ENCODE measurements at regions not wholly inside any gene's neighbourhood (a gene's known extent, or its start where the extent isn't known, plus 50 kb on each side); places are given as distances from the start of the nearest gene placed in this dataset.

DNA sequence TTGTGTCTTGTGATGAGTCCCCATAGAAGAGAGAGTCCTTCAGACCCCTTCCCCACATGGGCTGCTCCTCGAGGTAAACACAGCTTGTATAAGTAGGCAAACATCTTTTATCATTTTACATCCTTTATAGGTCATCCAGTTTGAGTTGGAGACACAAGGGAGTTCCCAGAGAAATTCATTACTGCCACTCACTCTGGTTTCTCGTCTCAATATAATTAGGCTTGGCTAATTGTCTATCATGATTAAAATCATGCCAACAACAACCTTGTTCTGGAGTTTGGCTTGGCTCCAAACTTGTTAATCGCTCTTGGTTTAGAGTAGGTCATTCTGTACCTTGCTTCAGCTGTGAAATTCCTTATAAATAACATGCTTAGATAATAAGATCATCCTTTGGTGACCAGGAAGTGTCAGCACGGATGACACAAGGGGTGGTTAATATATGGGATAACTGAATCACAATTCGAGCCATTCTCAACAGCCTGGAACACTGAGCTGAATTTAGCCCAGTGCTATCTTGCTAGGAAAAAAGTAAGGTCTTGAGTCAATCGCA lies 70.7 kb upstream of the DAB1 start:
- Histone ChIP-seq H3K9ac (ENCODE audit: low read length in 3 of 3) (no peak overlapping the region), H3K36me3 (ENCODE audit: control insufficient read depth in 2 of 3, insufficient read depth in 3 of 3, low read length in 3 of 3) (no peaks in the 10 kb centered on the region), H3K27ac (ENCODE audit: low read depth in 2 of 2, low read length in 2 of 2) (no peak overlapping the region), H3K4me1 (ENCODE audit: control insufficient read depth in 2 of 3, insufficient read depth in 2 of 3, low read depth in 1 of 3, low read length in 3 of 3) (no peaks in the 10 kb centered on the region), H3K9me3 (ENCODE audit: control insufficient read depth in 2 of 3, insufficient read depth in 1 of 3, low read length in 3 of 3) (no peaks in the 10 kb centered on the region), H3K4me3 (ENCODE audit: low read length in 3 of 3) (no peak overlapping the region), H3K27me3 (ENCODE audit: control insufficient read depth, insufficient read depth, low read length) (no peaks in the 10 kb centered on the region)
- TF ChIP-seq, protein P1, sequence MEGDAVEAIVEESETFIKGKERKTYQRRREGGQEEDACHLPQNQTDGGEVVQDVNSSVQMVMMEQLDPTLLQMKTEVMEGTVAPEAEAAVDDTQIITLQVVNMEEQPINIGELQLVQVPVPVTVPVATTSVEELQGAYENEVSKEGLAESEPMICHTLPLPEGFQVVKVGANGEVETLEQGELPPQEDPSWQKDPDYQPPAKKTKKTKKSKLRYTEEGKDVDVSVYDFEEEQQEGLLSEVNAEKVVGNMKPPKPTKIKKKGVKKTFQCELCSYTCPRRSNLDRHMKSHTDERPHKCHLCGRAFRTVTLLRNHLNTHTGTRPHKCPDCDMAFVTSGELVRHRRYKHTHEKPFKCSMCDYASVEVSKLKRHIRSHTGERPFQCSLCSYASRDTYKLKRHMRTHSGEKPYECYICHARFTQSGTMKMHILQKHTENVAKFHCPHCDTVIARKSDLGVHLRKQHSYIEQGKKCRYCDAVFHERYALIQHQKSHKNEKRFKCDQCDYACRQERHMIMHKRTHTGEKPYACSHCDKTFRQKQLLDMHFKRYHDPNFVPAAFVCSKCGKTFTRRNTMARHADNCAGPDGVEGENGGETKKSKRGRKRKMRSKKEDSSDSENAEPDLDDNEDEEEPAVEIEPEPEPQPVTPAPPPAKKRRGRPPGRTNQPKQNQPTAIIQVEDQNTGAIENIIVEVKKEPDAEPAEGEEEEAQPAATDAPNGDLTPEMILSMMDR (IDR thresholded peaks at IDR 0.05; ENCODE audit: borderline replicate concordance, extremely low read depth, insufficient read depth) = no peak
- FAIRE-seq = no peak
- intact Hi-C loops (cut with DNase I) = no loop called here
- no peak for DNase-seq

DNA sequence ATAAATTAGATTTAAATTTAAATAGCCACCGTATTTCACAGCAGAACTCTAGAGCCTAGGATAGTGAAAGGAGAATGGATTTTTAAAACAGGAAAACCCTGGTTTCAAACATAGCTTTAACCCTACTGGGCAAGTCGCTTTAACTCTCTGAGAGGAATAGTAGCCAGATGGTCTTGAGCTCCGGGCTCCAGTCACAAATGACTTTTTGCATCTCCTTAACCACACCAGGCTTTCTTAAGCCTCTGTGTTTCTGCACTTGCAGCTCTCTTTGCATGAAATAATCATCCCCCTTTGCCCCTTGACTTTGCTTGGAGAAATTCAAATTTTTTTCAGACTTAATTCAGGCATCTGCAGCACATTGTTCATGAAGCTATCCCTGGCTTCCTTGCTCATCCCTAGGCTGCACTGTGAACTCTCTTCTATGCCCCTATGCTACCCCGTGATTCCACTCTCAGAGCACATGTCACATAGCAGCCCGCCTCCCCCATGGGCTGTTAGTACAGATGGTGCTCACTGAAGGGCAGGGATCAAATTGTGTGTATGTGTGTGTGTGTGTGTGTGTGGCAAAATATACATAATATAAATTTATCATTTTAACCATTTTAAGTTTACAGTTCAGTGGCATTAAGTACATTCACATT lies 68.8 kb upstream of the DAB1 start:
- TF ChIP-seq, protein P1 (IDR thresholded peaks at IDR 0.05; ENCODE audit: borderline replicate concordance, extremely low read depth, insufficient read depth) = no peak
- no peak overlapping the region for H3K9ac ChIP-seq (ENCODE audit: low read length in 3 of 3)
- H3K27me3 ChIP-seq (ENCODE audit: control insufficient read depth, insufficient read depth, low read length) = no peaks in the 10 kb centered on the region
- DNase-seq (no peak), FAIRE-seq (no peak)
- H3K9me3 ChIP-seq (ENCODE audit: control insufficient read depth in 2 of 3, insufficient read depth in 1 of 3, low read length in 3 of 3) = no peaks in the 10 kb centered on the region
- no peaks in the 10 kb centered on the region for H3K4me1 ChIP-seq (ENCODE audit: control insufficient read depth in 2 of 3, insufficient read depth in 2 of 3, low read depth in 1 of 3, low read length in 3 of 3)
- H3K27ac ChIP-seq (ENCODE audit: low read depth in 2 of 2, low read length in 2 of 2) = no peak overlapping the region
- H3K36me3 ChIP-seq (ENCODE audit: control insufficient read depth in 2 of 3, insufficient read depth in 3 of 3, low read length in 3 of 3) = no peaks in the 10 kb centered on the region
- intact Hi-C loops (cut with DNase I) = no loop called here
- H3K4me3 ChIP-seq (ENCODE audit: low read length in 3 of 3) = no peak overlapping the region

DNA sequence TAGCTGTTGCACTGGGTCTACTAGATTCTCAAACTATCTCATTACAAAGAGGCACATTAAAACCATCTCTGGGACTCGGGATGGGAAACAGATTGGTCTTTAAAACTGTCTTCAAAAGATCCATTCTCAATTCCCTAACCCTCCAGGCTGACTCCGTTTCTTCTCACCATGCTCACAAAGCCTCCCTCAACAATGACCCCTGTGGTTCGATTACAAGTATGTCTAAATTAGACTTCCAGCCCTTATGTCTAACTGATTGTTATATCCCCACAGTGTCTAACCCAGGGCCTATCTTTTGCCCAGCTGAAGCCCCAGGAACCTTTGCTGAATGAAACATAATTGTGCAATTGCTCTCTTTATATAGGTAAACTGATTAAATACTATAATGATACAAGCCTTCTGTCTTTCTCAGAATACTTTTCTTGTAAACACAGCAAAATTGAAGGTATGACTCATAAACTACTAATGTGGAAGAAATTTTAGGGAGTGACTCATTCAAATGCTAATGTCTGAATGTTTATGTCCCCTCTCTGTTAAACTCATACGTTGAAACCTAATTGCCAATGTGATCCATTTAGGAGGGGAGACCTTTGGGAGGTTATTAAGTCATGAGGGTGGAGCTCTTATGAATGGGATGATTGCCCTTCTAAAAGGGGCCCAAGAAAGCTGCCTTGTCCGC lies 65.6 kb upstream of the DAB1 start:
- Histone ChIP-seq H3K9ac (ENCODE audit: low read length in 3 of 3) (no peak overlapping the region), H3K4me1 (ENCODE audit: control insufficient read depth in 2 of 3, insufficient read depth in 2 of 3, low read depth in 1 of 3, low read length in 3 of 3) (no peaks in the 10 kb centered on the region), H3K4me3 (ENCODE audit: low read length in 3 of 3) (no peak overlapping the region), H3K27me3 (ENCODE audit: control insufficient read depth, insufficient read depth, low read length) (no peaks in the 10 kb centered on the region), H3K36me3 (ENCODE audit: control insufficient read depth in 2 of 3, insufficient read depth in 3 of 3, low read length in 3 of 3) (no peaks in the 10 kb centered on the region), H3K9me3 (ENCODE audit: control insufficient read depth in 2 of 3, insufficient read depth in 1 of 3, low read length in 3 of 3) (no peaks in the 10 kb centered on the region), H3K27ac (ENCODE audit: low read depth in 2 of 2, low read length in 2 of 2) (no peak overlapping the region)
- intact Hi-C loops (cut with DNase I) = no loop called here
- TF ChIP-seq, protein P1 (IDR thresholded peaks at IDR 0.05; ENCODE audit: borderline replicate concordance, extremely low read depth, insufficient read depth) = no peak
- FAIRE-seq (no peak), DNase-seq (no peak)
